Muscle of leg (tissue), 3 donors: ENCODE measurements at regions not wholly inside any gene's neighbourhood (a gene's known extent, or its start where the extent isn't known, plus 50 kb on each side); places are given as distances from the start of the nearest gene placed in this dataset.

ENCODE experiments used
- DNase-seq: peaks from one replicate; pipeline ENCODE4 v3.0.0; 2013
- H3K27ac ChIP-seq: one replicate; pipeline ENCODE4 v1.5.1; 2013; ENCODE audit warnings: mild to moderate bottlenecking, low read length, control low read depth
- H3K27me3 ChIP-seq: one replicate; pipeline ENCODE4 v1.6.1; 2013; ENCODE audit warnings: low read length; ENCODE audit not compliant: control insufficient read depth, insufficient read depth
- H3K36me3 ChIP-seq: one replicate; pipeline ENCODE4 v1.6.1; 2013; ENCODE audit warnings: low read length; ENCODE audit not compliant: control insufficient read depth, insufficient read depth
- H3K4me1 ChIP-seq: one replicate; pipeline ENCODE4 v1.6.1; 2013; ENCODE audit warnings: low read length; ENCODE audit not compliant: control insufficient read depth, insufficient read depth
- H3K4me3 ChIP-seq: one replicate; pipeline ENCODE4 v1.5.1; 2013; ENCODE audit warnings: low read length, control low read depth
- H3K9me3 ChIP-seq: replicated peaks from 2 replicates; pipeline ENCODE4 v1.6.1; 2013; ENCODE audit warnings: low read depth, low read length; ENCODE audit not compliant: control insufficient read depth
- WGBS: methylation state at CpG from one replicate; pipeline ENCODE4 v1.1.5; 2013; ENCODE audit warnings: missing lambda C conversion rate; ENCODE audit not compliant: insufficient coverage; 5-methylcytosine and 5-hydroxymethylcytosine counted together

GRCh38 chr13:105328212-105328611 is 1207.2 kb downstream of the EFNB2 start:
- WGBS, result no CpG with 5 or more reads among the region's 4 CpGs
- no peak overlapping the region for H3K4me3 ChIP-seq
- H3K4me1 ChIP-seq, result no peaks in the 10 kb centered on the region
- H3K27me3 ChIP-seq, result no peaks in the 10 kb centered on the region
- no peaks in the 10 kb centered on the region for H3K36me3 ChIP-seq
- DNase-seq, result no peak
- H3K9me3 ChIP-seq, result peaks cover 2% of the 10 kb centered on the region
- H3K27ac ChIP-seq, result no peak overlapping the region

GRCh38 chr13:105327581-105328126 is 1207.8 kb downstream of the EFNB2 start:
- Histone ChIP-seq H3K27ac (no peak overlapping the region), H3K27me3 (no peaks in the 10 kb centered on the region), H3K9me3 (peaks cover 2% of the 10 kb centered on the region), H3K36me3 (no peaks in the 10 kb centered on the region), H3K4me1 (no peaks in the 10 kb centered on the region), H3K4me3 (no peak overlapping the region)
- WGBS, result no CpG with 5 or more reads among the region's 3 CpGs
- no peak for DNase-seq

GRCh38 chr13:105319875-105320274 is 1215.6 kb downstream of the EFNB2 start:
- no peak overlapping the region for H3K4me3 ChIP-seq
- H3K4me1 ChIP-seq, result no peaks in the 10 kb centered on the region
- no peak for DNase-seq
- no peaks in the 10 kb centered on the region for H3K9me3 ChIP-seq
- 40% methylated on average over 1 of the region's 6 CpGs for WGBS
- H3K27me3 ChIP-seq, result no peaks in the 10 kb centered on the region
- no peaks in the 10 kb centered on the region for H3K36me3 ChIP-seq
- no peak overlapping the region for H3K27ac ChIP-seq

DNA sequence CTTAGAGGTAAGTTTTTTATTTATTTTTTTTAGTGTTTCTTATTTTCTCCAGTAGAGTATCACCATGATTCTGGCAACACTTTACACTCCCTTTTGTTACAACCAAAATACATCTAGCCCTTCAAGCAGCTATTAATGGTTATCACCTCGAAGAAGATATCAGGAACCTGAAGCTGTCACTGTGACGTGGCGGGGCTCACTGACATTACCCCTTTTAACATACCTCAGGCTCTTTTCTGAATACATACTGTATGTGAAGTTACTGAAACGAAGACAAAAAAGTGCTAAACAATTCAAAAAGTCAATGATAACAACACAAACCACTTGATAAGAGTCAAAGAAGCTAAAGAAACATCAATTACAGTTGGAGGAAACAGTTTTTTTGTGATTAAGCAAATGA is 1218.7 kb downstream of the EFNB2 start:
- no peak overlapping the region for H3K27ac ChIP-seq
- H3K36me3 ChIP-seq, result no peaks in the 10 kb centered on the region
- no peak for DNase-seq
- WGBS, result no CpG with 5 or more reads among the region's 4 CpGs
- no peaks in the 10 kb centered on the region for H3K4me1 ChIP-seq
- H3K27me3 ChIP-seq, result no peaks in the 10 kb centered on the region
- no peaks in the 10 kb centered on the region for H3K9me3 ChIP-seq
- no peak overlapping the region for H3K4me3 ChIP-seq

- Histone ChIP-seq H3K27me3 (no peaks in the 10 kb centered on the region), H3K36me3 (no peaks in the 10 kb centered on the region), H3K27ac (no peak overlapping the region), H3K9me3 (no peaks in the 10 kb centered on the region), H3K4me3 (no peak overlapping the region), H3K4me1 (no peaks in the 10 kb centered on the region)
- no peak for DNase-seq
- WGBS, result no CpG with 5 or more reads among the region's 2 CpGs
These were observed 1222.6 kb downstream of the EFNB2 start for GRCh38 chr13:105312906-105313305.

DNA sequence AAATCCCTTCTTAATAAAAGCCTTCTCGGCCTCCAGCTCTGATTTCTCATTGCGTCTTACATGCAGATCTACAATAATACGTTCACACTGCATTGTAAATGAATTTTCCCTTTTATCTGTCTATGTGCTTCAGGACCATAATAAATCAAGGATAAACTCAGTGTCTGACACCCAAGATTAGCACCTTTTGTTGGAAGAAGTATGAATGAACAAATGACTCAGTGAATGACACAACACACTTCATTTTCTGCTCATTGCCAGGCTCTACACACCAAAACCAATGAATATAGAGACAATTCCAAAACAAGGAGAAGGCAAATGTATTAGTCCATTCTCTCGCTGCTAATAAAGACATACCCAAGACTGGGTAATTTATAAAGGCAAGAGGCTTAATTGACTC is 1224.4 kb downstream of the EFNB2 start:
- no peaks in the 10 kb centered on the region for H3K4me1 ChIP-seq
- H3K9me3 ChIP-seq, result no peaks in the 10 kb centered on the region
- DNase-seq, result no peak
- no peaks in the 10 kb centered on the region for H3K27me3 ChIP-seq
- H3K36me3 ChIP-seq, result no peaks in the 10 kb centered on the region
- WGBS, result no CpG with 5 or more reads among the region's 4 CpGs
- H3K4me3 ChIP-seq, result no peak overlapping the region
- H3K27ac ChIP-seq, result no peak overlapping the region

- Histone ChIP-seq H3K27me3 (no peaks in the 10 kb centered on the region), H3K36me3 (no peaks in the 10 kb centered on the region), H3K9me3 (no peaks in the 10 kb centered on the region), H3K27ac (no peak overlapping the region), H3K4me3 (no peak overlapping the region), H3K4me1 (no peaks in the 10 kb centered on the region)
- no peak for DNase-seq
- WGBS, result no CpG with 5 or more reads among the region's 3 CpGs
These were observed 1227.7 kb downstream of the EFNB2 start for GRCh38 chr13:105307776-105308175.

DNA sequence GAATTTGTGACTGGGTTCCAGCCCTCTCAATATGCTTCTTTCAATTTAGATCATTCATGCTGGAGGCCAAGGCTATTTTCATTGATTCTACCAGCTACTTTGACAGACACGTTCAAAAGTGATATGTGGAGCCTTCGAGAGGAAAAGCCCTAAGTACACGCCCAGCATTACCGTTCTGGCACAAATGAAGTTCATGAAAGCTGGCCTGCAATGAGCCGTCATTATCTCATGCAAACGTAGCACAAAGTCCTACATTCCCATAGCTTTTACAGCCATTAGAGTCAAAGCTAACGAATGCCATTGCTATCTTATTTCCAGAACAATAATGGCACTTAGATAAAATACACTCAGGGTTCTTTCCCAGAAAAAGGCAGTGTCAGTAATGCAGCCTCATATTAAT is 1237.6 kb downstream of the EFNB2 start:
- H3K27me3 ChIP-seq, result no peaks in the 10 kb centered on the region
- H3K9me3 ChIP-seq, result no peaks in the 10 kb centered on the region
- H3K4me3 ChIP-seq, result no peak overlapping the region
- H3K36me3 ChIP-seq, result no peaks in the 10 kb centered on the region
- DNase-seq, result no peak
- no peaks in the 10 kb centered on the region for H3K4me1 ChIP-seq
- 85% methylated on average over 7 of the region's 7 CpGs for whole genome bisulfite sequencing
- H3K27ac ChIP-seq, result no peak overlapping the region

GRCh38 chr13:105291987-105292386 is 1243.5 kb downstream of the EFNB2 start:
- DNase-seq, result peak; percentile 24
- no peaks in the 10 kb centered on the region for H3K4me1 ChIP-seq
- no peaks in the 10 kb centered on the region for H3K27me3 ChIP-seq
- no peak overlapping the region for H3K27ac ChIP-seq
- WGBS, result no CpG with 5 or more reads among the region's 2 CpGs
- no peaks in the 10 kb centered on the region for H3K9me3 ChIP-seq
- H3K36me3 ChIP-seq, result no peaks in the 10 kb centered on the region
- H3K4me3 ChIP-seq, result no peak overlapping the region

DNA sequence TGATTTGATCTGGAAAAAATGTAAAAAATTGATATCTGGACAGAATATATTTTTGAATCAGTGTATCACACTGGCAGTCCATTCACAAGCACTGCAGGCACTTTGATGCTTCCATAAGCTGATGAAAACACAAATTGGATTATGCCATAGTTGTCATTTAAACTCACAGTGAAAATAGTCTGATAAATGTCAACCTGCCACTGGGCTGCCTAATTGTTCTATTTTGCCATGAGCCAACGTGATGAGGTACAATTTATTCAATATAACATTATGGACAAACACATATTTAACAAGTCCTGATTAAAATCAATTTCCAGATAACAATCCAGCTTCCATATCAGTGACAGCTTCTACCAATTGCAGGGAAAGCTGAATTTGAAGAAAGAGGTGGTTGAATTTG is 1244.9 kb downstream of the EFNB2 start:
- H3K4me1 ChIP-seq, result no peaks in the 10 kb centered on the region
- H3K27me3 ChIP-seq, result no peaks in the 10 kb centered on the region
- no peak overlapping the region for H3K27ac ChIP-seq
- no peaks in the 10 kb centered on the region for H3K36me3 ChIP-seq
- 100% methylated on average over 1 of the region's 1 CpG for WGBS
- no peaks in the 10 kb centered on the region for H3K9me3 ChIP-seq
- no peak for DNase-seq
- no peak overlapping the region for H3K4me3 ChIP-seq

DNA sequence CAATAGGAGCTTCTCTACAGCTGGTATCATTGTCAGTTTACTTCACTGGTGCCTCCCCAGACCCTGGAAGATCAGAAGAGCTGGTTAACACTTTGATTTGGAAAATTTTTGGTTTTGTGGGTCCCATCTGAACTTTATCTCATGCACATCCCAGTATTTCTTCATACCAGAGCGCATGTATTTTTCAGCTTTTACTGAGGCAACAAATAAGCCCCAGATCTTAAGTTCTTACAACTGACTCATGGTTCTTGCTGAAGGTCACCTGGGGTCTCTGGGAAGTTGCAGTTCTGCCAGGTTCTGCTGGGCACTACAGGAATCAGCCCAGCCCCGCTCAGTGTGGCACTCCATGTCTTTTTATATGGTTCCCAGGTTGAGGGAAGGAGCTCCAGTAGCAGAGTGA is 1249.9 kb downstream of the EFNB2 start:
- Histone ChIP-seq H3K9me3 (no peaks in the 10 kb centered on the region), H3K36me3 (no peaks in the 10 kb centered on the region), H3K4me1 (no peaks in the 10 kb centered on the region), H3K27me3 (no peaks in the 10 kb centered on the region), H3K4me3 (no peak overlapping the region), H3K27ac (no peak overlapping the region)
- no peak for DNase-seq
- WGBS, result no CpG with 5 or more reads among the region's 2 CpGs
